ENCODE measurements at regions not wholly inside any gene's neighbourhood (a gene's known extent, or its start where the extent isn't known, plus 50 kb on each side); places are given as distances from the start of the nearest gene placed in this dataset.

DNA sequence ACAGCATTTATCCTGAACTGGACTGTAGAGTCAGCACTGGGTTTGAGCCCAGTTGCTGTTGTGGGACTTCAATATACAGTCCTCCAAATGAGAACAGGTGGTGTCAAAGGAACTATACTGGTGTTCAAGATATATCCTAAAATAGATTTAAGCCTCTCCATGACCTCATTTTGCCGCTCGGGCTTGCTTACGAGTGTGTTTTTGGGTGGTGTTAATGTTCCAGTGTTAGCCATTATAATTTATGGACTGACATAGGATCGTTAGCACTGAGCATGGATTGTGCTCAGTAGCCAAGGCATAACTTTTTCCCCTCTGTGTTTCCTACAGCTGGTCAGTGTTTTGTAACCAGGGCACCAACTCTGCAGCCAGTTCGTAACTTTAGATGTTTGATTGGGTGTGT, 306.6 kb downstream of the SPATA31D1 start:
- H3K27me3 ChIP-seq (ENCODE audit: control insufficient read depth, insufficient read depth, low read length): no peaks in the 10 kb centered on the region
- H3K4me3 ChIP-seq (ENCODE audit: low read depth, low read length): no peak overlapping the region
- TF ChIP-seq CTCF (IDR thresholded peaks at IDR 0.05; ENCODE audit: insufficient read depth, low read length, severe bottlenecking): no peak
- no peak for FAIRE-seq
- H3K36me3 ChIP-seq (ENCODE audit: control insufficient read depth, insufficient read depth, low read length): no peaks in the 10 kb centered on the region
- DNase-seq (ENCODE audit: low read depth): no peak

- DNase-seq (ENCODE audit: low read depth) (no peak), FAIRE-seq (no peak)
- TF ChIP-seq CTCF (IDR thresholded peaks at IDR 0.05; ENCODE audit: insufficient read depth, low read length, severe bottlenecking): no peak
- H3K4me3 ChIP-seq (ENCODE audit: low read depth, low read length): no peak overlapping the region
- no peaks in the 10 kb centered on the region for H3K27me3 ChIP-seq (ENCODE audit: control insufficient read depth, insufficient read depth, low read length)
- no peaks in the 10 kb centered on the region for H3K36me3 ChIP-seq (ENCODE audit: control insufficient read depth, insufficient read depth, low read length)
Observed at GRCh38 chr9:82299870-82300269, 311.3 kb downstream of the SPATA31D1 start.

- FAIRE-seq (no peak), DNase-seq (ENCODE audit: low read depth) (peak; percentile 15)
- H3K36me3 ChIP-seq (ENCODE audit: control insufficient read depth, insufficient read depth, low read length): no peaks in the 10 kb centered on the region
- H3K27me3 ChIP-seq (ENCODE audit: control insufficient read depth, insufficient read depth, low read length): no peaks in the 10 kb centered on the region
- no peak overlapping the region for H3K4me3 ChIP-seq (ENCODE audit: low read depth, low read length)
- no peak for TF ChIP-seq CTCF (IDR thresholded peaks at IDR 0.05; ENCODE audit: insufficient read depth, low read length, severe bottlenecking)
Observed at GRCh38 chr9:82302968-82303655, 314.5 kb downstream of the SPATA31D1 start.

DNA sequence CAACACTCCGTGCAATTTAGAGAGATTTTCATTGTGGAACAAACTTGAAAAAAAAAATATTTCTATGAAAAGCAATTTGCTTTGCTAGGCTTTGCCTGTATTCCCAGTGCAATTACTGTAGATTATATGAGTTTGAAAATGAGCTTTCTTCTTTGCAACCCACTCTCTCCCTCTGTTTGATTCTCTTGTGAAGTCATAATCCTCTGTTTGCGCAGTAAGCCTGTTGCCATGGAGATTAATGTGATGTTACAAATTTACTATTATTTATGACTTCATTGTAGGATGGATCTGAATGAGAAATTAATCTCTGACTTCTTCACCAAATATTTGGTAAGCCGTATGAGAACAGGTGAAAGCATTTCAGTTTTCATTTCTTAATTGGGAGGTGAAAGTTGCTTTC, 320.3 kb downstream of the SPATA31D1 start:
- no peak for DNase-seq (ENCODE audit: low read depth)
- no peak for TF ChIP-seq CTCF (IDR thresholded peaks at IDR 0.05; ENCODE audit: insufficient read depth, low read length, severe bottlenecking)
- H3K4me3 ChIP-seq (ENCODE audit: low read depth, low read length): no peak overlapping the region
- H3K36me3 ChIP-seq (ENCODE audit: control insufficient read depth, insufficient read depth, low read length): no peaks in the 10 kb centered on the region
- no peak for FAIRE-seq
- no peaks in the 10 kb centered on the region for H3K27me3 ChIP-seq (ENCODE audit: control insufficient read depth, insufficient read depth, low read length)

DNA sequence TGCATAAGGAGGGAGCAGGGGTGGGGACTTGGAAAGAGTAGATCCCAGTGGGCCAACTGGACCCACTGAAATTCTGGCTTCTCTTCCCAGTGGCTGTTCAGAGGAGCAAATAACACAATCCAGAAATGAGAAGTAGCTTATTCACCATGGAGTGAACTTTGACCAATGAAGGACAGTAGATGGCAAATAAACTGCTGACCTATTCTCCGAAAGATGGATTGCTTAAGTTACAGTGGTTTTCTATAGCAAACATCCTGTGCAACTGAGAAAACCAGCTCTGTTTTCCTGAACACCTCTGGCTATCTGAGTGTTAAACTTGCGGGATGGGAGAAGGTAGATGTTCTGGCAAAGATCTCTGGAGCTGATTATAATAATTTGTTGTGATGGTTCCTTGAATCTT, 325.1 kb downstream of the SPATA31D1 start:
- DNase-seq (ENCODE audit: low read depth): no peak
- no peak for FAIRE-seq
- Histone ChIP-seq H3K36me3 (ENCODE audit: control insufficient read depth, insufficient read depth, low read length) (no peaks in the 10 kb centered on the region), H3K4me3 (ENCODE audit: low read depth, low read length) (no peak overlapping the region), H3K27me3 (ENCODE audit: control insufficient read depth, insufficient read depth, low read length) (no peaks in the 10 kb centered on the region)
- TF ChIP-seq CTCF (IDR thresholded peaks at IDR 0.05; ENCODE audit: insufficient read depth, low read length, severe bottlenecking): no peak

- no peak for DNase-seq (ENCODE audit: low read depth)
- H3K27me3 ChIP-seq (ENCODE audit: control insufficient read depth, insufficient read depth, low read length): no peaks in the 10 kb centered on the region
- H3K4me3 ChIP-seq (ENCODE audit: low read depth, low read length): no peak overlapping the region
- no peak for TF ChIP-seq CTCF (IDR thresholded peaks at IDR 0.05; ENCODE audit: insufficient read depth, low read length, severe bottlenecking)
- H3K36me3 ChIP-seq (ENCODE audit: control insufficient read depth, insufficient read depth, low read length): no peaks in the 10 kb centered on the region
- FAIRE-seq: no peak
Observed at GRCh38 chr9:82320566-82320965, 332.0 kb downstream of the SPATA31D1 start.

Measured in bronchial epithelial cell (primary cell).